ENCODE measurements at regions not wholly inside any gene's neighbourhood (a gene's known extent, or its start where the extent isn't known, plus 50 kb on each side); places are given as distances from the start of the nearest gene placed in this dataset.

GRCh38 chr12:118746176-118746575 lies 235.2 kb upstream of the SRRM4 start:
- H3K79me2 ChIP-seq (replicated peaks; ENCODE audit: insufficient read depth, low read length): no peaks in the 10 kb centered on the region
- no peak overlapping the region for H3K4me3 ChIP-seq (ENCODE audit: low read length)
- H3F3A ChIP-seq (ENCODE audit: insufficient read depth, low read length, poor library complexity, severe bottlenecking): no peaks in the 10 kb centered on the region
- no peaks in the 10 kb centered on the region for H4K20me1 ChIP-seq (ENCODE audit: insufficient read depth)
- no peaks in the 10 kb centered on the region for H3K27me3 ChIP-seq (ENCODE audit: insufficient read depth, low read depth, low read length)
- H3K9me3 ChIP-seq (ENCODE audit: low read length): no peaks in the 10 kb centered on the region
- no peak overlapping the region for H3K27ac ChIP-seq (ENCODE audit: low read length)
- no peak overlapping the region for H3K9ac ChIP-seq (ENCODE audit: low read length)
- no peak for TF ChIP-seq POLR2AphosphoS5 (IDR thresholded peaks at IDR 0.05)
- no peak for TF ChIP-seq REST (IDR thresholded peaks at IDR 0.05; ENCODE audit: borderline replicate concordance)
- no peak for TF ChIP-seq TAF1 (IDR thresholded peaks at IDR 0.05; ENCODE audit: low read depth)
- no peak for TF ChIP-seq SMC3 (conservative IDR thresholded peaks at IDR 0.05; ENCODE audit: poor library complexity)
- no peaks in the 10 kb centered on the region for H3K36me3 ChIP-seq (ENCODE audit: insufficient read depth, low read length)
- no peaks in the 10 kb centered on the region for H3K9me2 ChIP-seq (ENCODE audit: insufficient read depth, low read length)
- no peak overlapping the region for H3K4me2 ChIP-seq (ENCODE audit: low read length)
- H2AFZ ChIP-seq (ENCODE audit: low read depth, low read length): no peak overlapping the region

GRCh38 chr12:118746960-118747359 lies 234.4 kb upstream of the SRRM4 start:
- TF ChIP-seq MXI1 (conservative IDR thresholded peaks at IDR 0.05; ENCODE audit: poor library complexity, severe bottlenecking): no peak
- no peak for TF ChIP-seq EP300 (conservative IDR thresholded peaks at IDR 0.05; ENCODE audit: poor library complexity, severe bottlenecking)
- no peak overlapping the region for H2AFZ ChIP-seq (ENCODE audit: low read depth, low read length)

GRCh38 chr12:118747771-118748170 lies 233.6 kb upstream of the SRRM4 start:
- Histone ChIP-seq H3K4me2 (ENCODE audit: low read length) (no peak overlapping the region), H3K79me2 (replicated peaks; ENCODE audit: insufficient read depth, low read length) (no peaks in the 10 kb centered on the region), H4K20me1 (ENCODE audit: insufficient read depth) (no peaks in the 10 kb centered on the region), H3K9me3 (ENCODE audit: low read length) (no peaks in the 10 kb centered on the region), H3K9me2 (ENCODE audit: insufficient read depth, low read length) (no peaks in the 10 kb centered on the region), H3K27me3 (ENCODE audit: insufficient read depth, low read depth, low read length) (no peaks in the 10 kb centered on the region), H3K4me3 (ENCODE audit: low read length) (no peak overlapping the region), H3K36me3 (ENCODE audit: insufficient read depth, low read length) (no peaks in the 10 kb centered on the region), H3F3A (ENCODE audit: insufficient read depth, low read length, poor library complexity, severe bottlenecking) (no peaks in the 10 kb centered on the region), H3K9ac (ENCODE audit: low read length) (no peak overlapping the region), H3K27ac (ENCODE audit: low read length) (no peak overlapping the region), H2AFZ (ENCODE audit: low read depth, low read length) (no peak overlapping the region)
- TF ChIP-seq POLR2AphosphoS5 (IDR thresholded peaks at IDR 0.05): no peak
- TF ChIP-seq SMC3 (conservative IDR thresholded peaks at IDR 0.05; ENCODE audit: poor library complexity): no peak
- no peak for TF ChIP-seq REST (IDR thresholded peaks at IDR 0.05; ENCODE audit: borderline replicate concordance)
- TF ChIP-seq EZH2 (IDR thresholded peaks at IDR 0.05; ENCODE audit: borderline replicate concordance, insufficient read depth, low read length, poor library complexity, severe bottlenecking): no peak
- TF ChIP-seq EP300 (conservative IDR thresholded peaks at IDR 0.05; ENCODE audit: poor library complexity, severe bottlenecking): no peak
- no peak for TF ChIP-seq TAF1 (IDR thresholded peaks at IDR 0.05; ENCODE audit: low read depth)
- TF ChIP-seq CTCF (IDR thresholded peaks at IDR 0.05; ENCODE audit: poor library complexity, severe bottlenecking): no peak
- no peak for TF ChIP-seq RAD21 (conservative IDR thresholded peaks at IDR 0.05)
- TF ChIP-seq MXI1 (conservative IDR thresholded peaks at IDR 0.05; ENCODE audit: poor library complexity, severe bottlenecking): no peak

More at GRCh38 chr12:118746960-118747359, 234.4 kb upstream of the SRRM4 start:
- no peak overlapping the region for H3K27ac ChIP-seq (ENCODE audit: low read length)
- H3F3A ChIP-seq (ENCODE audit: insufficient read depth, low read length, poor library complexity, severe bottlenecking): no peaks in the 10 kb centered on the region
- no peaks in the 10 kb centered on the region for H3K27me3 ChIP-seq (ENCODE audit: insufficient read depth, low read depth, low read length)
- H3K9me3 ChIP-seq (ENCODE audit: low read length): no peaks in the 10 kb centered on the region
- no peaks in the 10 kb centered on the region for H4K20me1 ChIP-seq (ENCODE audit: insufficient read depth)
- H3K79me2 ChIP-seq (replicated peaks; ENCODE audit: insufficient read depth, low read length): no peaks in the 10 kb centered on the region
- no peak overlapping the region for H3K4me2 ChIP-seq (ENCODE audit: low read length)
- H3K9me2 ChIP-seq (ENCODE audit: insufficient read depth, low read length): no peaks in the 10 kb centered on the region
- H3K36me3 ChIP-seq (ENCODE audit: insufficient read depth, low read length): no peaks in the 10 kb centered on the region
- no peak overlapping the region for H3K9ac ChIP-seq (ENCODE audit: low read length)
- H3K4me3 ChIP-seq (ENCODE audit: low read length): no peak overlapping the region
